ENCODE measurements at regions not wholly inside any gene's neighbourhood (a gene's known extent, or its start where the extent isn't known, plus 50 kb on each side); places are given as distances from the start of the nearest gene placed in this dataset.

DNA sequence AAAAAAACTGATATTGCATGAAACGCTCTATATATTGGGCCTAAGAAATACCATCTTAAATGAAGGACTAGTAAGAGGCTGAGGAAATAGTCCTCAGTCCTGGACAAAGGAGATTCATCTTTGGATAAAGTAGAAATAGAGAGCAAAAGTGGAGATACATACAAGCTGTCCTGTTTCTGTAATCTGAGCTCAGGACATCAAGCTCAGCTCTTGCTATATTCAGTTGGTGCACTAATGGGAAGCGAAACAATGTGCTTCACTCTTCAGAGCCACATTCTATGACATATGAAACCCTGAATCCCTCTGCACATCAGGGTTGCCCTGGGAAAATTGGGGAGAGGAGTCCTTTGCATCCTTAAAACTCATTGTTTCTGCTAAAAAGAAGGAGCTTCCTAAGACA lies 290.7 kb downstream of the VPS13C start:
- no peak overlapping the region for H3K4me3 ChIP-seq (ENCODE audit: low read depth, low read length)
- TF ChIP-seq, protein P1, sequence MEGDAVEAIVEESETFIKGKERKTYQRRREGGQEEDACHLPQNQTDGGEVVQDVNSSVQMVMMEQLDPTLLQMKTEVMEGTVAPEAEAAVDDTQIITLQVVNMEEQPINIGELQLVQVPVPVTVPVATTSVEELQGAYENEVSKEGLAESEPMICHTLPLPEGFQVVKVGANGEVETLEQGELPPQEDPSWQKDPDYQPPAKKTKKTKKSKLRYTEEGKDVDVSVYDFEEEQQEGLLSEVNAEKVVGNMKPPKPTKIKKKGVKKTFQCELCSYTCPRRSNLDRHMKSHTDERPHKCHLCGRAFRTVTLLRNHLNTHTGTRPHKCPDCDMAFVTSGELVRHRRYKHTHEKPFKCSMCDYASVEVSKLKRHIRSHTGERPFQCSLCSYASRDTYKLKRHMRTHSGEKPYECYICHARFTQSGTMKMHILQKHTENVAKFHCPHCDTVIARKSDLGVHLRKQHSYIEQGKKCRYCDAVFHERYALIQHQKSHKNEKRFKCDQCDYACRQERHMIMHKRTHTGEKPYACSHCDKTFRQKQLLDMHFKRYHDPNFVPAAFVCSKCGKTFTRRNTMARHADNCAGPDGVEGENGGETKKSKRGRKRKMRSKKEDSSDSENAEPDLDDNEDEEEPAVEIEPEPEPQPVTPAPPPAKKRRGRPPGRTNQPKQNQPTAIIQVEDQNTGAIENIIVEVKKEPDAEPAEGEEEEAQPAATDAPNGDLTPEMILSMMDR (IDR thresholded peaks at IDR 0.05; ENCODE audit: control insufficient read depth, extremely low read depth, insufficient read depth): no peak
- no peak for DNase-seq (ENCODE audit: low read depth)

GRCh38 chr15:61768131-61768530 lies 292.1 kb downstream of the VPS13C start:
- no peak for DNase-seq (ENCODE audit: low read depth)
- TF ChIP-seq, protein P1 (IDR thresholded peaks at IDR 0.05; ENCODE audit: control insufficient read depth, extremely low read depth, insufficient read depth): no peak
- H3K4me3 ChIP-seq (ENCODE audit: low read depth, low read length): no peak overlapping the region

- TF ChIP-seq, protein P1 (IDR thresholded peaks at IDR 0.05; ENCODE audit: control insufficient read depth, extremely low read depth, insufficient read depth): no peak
- no peak for DNase-seq (ENCODE audit: low read depth)
Measured at GRCh38 chr15:61764981-61765380, 295.3 kb downstream of the VPS13C start.

DNA sequence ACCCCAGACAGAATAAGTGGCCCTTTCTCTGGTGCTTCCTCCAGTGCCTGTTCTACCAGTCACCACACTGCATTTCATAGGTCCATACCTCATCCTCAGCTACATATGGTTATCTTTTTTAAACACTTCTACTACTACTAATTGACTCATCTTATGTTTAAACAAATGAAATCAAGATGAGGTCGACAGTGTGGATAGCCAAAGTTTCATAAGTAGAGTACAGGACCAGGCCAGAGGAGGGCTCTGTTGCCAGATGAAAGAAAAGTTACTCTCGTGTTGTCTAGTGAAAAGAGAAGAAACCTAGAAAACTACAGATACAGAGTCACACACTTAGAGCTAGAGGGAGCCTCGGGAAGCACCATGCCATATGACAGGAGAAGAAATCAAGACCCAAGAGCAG lies 296.1 kb downstream of the VPS13C start:
- TF ChIP-seq, protein P1 (IDR thresholded peaks at IDR 0.05; ENCODE audit: control insufficient read depth, extremely low read depth, insufficient read depth): no peak
- H3K4me3 ChIP-seq (ENCODE audit: low read depth, low read length): no peak overlapping the region
- no peak for DNase-seq (ENCODE audit: low read depth)

More at GRCh38 chr15:61764981-61765380, 295.3 kb downstream of the VPS13C start:
- H3K4me3 ChIP-seq (ENCODE audit: low read depth, low read length): no peak overlapping the region

- DNase-seq (ENCODE audit: low read depth): no peak
- H3K4me3 ChIP-seq (ENCODE audit: low read depth, low read length): no peak overlapping the region
- TF ChIP-seq, protein P1 (IDR thresholded peaks at IDR 0.05; ENCODE audit: control insufficient read depth, extremely low read depth, insufficient read depth): no peak
Measured at GRCh38 chr15:61762676-61763075, 297.6 kb downstream of the VPS13C start.

DNA sequence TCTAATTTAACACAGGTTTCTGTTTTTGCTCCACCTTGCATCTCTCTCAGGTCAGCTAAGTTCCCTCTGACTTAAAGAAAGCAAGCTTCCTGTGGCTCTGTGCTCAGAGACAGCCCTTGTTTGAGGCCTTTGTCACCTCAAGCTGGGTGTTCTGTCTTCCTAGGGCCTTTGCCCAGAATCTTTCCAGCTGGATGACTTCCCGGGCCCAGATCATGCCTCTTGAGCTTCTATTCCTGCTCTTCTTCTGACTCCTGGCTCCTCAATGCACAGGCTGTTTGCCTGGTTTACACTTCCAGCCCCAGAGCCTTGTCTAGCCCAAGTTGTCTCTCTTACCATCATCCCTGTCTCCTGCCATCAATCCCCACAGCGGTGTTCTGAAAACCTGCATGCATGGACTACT lies 300.6 kb downstream of the VPS13C start:
- H3K4me3 ChIP-seq (ENCODE audit: low read depth, low read length): no peak overlapping the region
- TF ChIP-seq, protein P1 (IDR thresholded peaks at IDR 0.05; ENCODE audit: control insufficient read depth, extremely low read depth, insufficient read depth): no peak
- no peak for DNase-seq (ENCODE audit: low read depth)

DNA sequence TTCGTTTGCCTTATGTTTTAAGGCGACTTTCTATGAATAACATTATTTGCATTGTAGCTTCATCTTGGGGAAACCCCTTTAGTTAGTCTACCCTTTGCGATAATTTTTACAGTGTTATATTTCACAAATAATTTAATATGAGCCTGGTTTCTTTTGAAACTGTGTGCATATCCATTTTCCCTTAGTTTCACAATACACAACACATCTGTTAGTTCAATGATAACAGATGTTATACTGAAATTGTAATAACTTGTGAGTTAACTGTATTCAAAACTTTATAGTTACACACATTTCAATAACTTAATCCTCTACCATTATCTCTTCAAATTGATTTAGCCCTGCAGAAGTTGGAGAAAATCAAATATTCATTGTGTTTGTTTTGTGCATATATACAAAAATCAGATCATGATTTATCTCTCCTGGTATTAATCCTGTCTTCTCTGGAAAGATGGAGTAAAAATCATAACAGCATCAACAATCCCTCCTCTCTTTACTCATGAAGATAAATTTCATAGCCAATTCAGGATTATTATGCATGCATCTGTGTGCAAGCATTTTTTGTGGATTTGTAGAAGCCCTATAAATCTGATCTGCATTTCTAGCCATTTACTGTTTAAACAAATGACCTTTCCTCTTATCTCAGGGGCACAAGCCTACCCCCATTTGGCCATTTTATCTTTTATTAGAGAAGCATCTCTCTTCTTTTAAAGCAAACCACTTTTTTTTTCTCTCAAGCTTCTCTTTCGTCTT lies 304.0 kb downstream of the VPS13C start:
- TF ChIP-seq, protein P1 (IDR thresholded peaks at IDR 0.05; ENCODE audit: control insufficient read depth, extremely low read depth, insufficient read depth): no peak
- no peak overlapping the region for H3K4me3 ChIP-seq (ENCODE audit: low read depth, low read length)
- no peak for DNase-seq (ENCODE audit: low read depth)
